GM18867 (cell line): ENCODE measurements at regions not wholly inside any gene's neighbourhood (a gene's known extent, or its start where the extent isn't known, plus 50 kb on each side); places are given as distances from the start of the nearest gene placed in this dataset.
"Not testable (repeated sequence)": the region's sequence is repeated elsewhere in the genome, so short reads cannot be mapped to it uniquely, and the experiment has no call there.

ENCODE experiments used
- ATAC-seq: cut with Tn5 transposase; IDR thresholded peaks from one replicate; pipeline ENCODE4 v1.9.1; 2021; ENCODE audit warnings: mild to moderate bottlenecking, moderate library complexity; ENCODE audit not compliant: unreplicated experiment

DNA sequence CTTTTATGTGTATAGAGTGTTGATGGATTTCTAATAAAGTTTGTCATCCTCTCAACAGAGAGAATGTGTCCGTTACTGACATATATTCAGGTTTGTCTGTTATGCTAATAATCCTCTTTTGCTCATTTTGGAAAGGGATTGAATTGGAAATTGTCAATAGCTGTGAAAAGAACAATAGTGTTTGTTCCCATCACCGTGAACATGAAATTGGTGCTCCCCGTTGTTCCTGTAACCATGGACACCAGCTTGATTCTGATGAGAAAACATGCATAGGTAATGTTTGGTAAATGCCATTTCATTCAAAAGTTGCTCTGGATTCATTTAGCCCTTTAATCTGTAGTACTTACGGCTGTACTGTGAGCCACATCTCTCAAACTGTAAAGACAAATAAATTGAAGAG is 707.0 kb upstream of the GOLIM4 start:
- ATAC-seq: no peak

DNA sequence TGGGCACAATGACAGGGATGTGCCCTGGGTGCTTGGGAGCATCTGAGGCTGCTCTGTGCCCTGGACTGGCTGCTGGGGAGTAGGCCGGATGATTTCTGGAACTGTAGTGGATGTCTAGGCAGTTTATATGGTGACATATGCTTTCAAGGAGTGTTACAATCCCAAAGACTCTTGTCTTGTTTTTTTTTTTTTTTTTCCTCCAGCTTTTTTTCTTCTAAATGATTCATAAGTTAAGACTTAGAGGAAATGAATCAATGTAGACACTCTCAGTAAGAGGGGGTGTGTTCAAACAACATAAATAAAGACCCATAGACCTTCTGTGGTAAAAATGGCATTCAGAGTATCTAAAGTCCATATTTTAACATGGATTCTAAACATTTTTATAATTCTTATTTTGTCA is 706.1 kb upstream of the GOLIM4 start:
- ATAC-seq: no peak

DNA sequence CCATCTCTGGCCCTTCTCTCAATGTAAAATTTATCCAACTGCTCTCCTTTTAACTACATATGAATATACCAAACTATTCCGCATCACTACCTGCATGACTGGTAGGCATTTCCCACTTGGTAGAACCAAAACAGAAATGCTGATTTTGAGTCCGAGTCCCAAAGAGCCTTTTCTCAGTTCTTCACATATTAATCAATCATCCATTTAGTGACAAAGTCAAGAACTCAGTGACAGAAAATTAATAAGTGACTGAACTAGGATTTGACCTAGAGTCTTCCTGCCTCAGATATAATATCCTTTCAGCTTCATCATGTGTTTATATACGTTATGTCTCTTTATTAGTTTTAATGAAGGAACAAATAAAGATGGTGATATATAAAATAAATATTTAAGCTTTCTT is 700.6 kb upstream of the GOLIM4 start:
- no peak for ATAC-seq

DNA sequence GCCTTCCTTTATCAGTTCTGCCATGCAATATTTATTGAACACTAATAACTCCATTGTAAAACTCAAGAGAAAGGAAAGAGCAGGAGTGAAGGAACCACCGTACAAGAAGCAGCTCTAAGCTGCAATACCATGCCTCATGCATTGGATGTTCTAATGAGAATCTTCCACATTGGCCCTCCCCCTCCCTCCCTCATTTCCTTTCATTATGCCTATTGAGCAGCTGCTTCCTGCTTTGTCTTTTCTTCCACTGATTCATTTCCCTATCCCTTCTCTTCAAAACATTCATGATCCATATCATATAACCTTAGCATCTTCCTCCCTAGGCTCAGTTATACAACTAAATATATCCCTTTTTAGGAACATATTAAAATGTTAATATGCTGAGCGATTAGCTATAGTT is 698.7 kb upstream of the GOLIM4 start:
- no peak for ATAC-seq

DNA sequence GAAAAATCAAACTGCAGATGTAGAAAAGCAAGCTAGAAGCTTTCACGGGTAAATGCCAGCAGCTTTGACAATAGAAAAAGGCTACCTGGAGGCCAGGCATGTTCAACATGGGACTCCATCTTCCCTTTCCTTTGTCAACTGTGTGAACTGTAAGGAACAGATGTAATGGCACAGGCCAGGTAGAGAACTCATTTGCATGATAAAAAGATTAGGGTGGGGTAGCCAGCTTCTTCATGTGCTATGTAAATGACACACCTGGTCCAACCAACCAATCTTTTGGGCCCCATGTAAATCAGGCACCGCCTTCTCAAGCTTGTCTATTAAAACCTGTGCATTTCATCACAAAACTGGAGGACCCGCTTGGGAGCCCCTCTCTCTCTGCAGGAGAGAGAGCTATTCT is 686.5 kb upstream of the GOLIM4 start:
- ATAC-seq: no peak

DNA sequence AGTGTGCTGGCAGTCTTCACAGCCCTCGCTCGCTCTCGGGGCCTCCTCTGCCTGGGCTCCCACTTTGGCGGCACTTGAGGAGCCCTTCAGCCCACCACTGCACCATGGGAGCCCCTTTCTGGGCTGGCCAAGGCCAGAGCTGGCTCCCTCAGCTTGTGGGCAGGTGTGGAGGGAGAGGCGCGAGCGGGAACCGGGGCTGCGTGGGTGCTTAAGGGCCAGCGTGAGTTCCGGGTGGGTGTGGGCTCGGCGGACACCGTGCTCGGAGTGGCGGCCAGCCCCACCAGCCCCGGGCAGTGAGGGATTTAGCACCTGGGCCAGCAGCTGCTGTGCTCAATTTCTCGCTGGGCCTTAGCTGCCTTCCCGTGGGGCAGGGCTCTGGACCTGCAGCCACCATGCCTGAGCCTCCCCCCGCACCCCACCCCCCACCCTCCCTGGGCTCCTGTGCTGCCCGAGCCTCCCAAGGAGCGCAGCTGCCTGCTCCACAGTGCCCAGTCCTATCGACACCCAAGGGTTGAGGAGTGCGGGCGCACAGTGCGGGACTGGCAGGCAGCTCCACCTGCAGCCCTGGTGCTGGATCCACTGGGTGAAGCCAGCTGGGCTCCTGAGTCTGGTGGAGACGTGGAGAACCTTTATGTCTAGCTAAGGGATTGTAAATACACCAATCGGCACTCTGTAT is 684.4 kb upstream of the GOLIM4 start:
- not testable (repeated sequence) for ATAC-seq

DNA sequence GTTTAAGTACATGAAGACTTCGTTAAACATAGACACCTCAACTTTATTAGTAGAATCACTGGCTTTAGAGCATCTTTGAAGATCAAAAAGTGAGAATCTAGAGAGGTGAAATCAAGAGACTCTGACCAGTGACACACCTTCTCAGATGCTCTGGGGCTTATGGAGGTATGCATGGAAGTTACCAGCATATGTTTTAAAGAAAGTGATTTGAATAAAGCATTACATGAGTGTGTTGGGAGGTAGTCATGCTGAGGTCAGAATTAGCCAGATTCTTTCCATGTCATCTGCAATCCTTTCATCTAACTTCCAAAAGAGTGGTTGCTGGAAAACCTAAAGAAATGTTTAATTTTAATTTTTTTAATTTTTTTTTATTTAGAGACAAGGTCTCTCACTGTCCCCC is 658.0 kb upstream of the GOLIM4 start:
- no peak for ATAC-seq

DNA sequence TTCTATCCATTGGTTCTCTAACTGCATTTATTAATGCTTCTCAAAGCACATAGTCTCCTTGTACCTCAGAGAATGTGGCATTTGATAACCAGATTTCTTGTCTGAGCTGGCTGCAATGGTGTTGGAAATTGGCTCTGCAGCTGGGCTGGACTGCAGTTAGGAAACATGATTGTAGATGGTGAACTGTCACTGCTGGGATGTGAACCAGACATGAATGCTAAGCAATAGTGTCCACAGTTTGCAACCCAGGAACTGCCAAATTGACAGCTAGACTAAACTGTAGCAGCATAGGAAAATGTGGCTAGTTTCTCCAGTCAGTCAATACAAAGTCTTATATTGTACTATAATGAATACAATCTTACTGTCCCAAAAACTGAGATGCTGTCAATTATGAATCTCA is 656.6 kb upstream of the GOLIM4 start:
- ATAC-seq: no peak

DNA sequence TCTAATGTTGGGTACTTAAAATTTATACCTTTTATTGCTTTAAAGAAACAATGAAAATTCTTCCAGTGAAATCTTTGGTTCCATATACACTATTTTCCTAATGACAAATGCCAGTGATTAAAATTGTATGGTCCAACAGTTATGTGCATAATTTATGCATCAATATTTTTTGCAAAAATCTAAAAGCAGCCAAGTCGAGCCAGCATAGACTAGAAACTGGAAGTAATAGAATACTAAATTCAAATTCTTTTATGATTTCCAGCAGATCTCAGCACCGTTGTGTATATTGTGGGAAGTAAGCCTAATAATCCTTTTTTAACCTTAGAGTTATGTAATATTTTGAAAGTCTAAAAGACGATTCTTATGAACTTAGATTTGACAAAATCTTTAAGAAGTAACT is 652.0 kb upstream of the GOLIM4 start:
- no peak for ATAC-seq

DNA sequence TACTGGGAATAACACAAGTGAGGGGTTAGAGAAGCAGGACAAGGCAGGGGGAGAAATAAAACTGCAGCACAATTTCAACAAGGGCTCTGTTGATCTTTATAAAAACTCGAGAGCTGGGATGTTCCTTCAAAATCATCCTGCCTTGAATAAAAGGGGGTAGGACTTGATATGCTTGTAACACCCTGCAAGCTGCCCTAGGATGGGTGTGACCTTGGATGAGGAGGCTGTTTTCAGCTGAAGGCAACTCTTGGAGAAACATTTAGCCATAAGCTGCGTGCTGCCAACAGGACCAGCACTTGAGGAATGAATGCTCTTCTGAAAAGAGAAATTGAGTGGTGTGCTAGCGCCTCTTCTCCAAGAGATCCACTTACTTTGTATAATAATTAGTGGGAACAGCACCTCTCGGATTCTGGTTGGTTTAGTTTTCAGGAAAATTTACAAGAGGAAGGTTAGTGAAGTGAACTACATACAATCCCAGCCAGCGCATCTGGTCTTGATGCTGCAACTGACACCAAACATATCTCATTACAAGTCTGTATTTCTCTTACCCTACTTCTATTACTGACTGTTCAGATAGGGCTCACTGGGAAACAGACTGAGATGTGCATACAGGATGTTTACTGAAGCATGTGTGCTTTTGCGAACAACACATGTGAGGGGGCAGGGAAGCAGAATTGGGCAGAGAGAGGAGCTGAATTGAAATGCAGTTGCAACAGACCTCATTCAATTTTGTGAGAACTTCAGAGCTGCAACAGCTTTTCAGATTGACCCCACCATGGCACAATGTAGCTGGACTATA is 643.0 kb upstream of the GOLIM4 start:
- ATAC-seq: no peak

DNA sequence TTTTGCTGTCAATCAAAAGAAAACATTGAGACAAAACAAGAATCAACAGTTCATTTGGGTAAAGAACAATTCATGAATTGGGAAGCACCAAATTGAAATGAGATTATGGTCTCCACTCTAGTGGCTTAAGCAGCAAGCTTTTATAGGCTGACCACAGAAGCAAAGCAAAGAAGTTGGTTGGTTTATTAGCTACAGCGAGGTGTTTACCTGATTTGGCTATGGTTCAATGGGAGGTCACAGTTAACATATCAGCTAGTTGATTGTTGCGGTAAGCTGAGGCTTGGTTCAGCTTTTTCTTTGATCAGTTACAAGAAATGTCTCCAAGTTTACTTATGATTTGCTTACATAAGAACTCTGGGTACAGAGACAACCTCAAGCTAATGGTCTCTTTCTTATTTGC is 640.5 kb upstream of the GOLIM4 start:
- ATAC-seq: no peak

DNA sequence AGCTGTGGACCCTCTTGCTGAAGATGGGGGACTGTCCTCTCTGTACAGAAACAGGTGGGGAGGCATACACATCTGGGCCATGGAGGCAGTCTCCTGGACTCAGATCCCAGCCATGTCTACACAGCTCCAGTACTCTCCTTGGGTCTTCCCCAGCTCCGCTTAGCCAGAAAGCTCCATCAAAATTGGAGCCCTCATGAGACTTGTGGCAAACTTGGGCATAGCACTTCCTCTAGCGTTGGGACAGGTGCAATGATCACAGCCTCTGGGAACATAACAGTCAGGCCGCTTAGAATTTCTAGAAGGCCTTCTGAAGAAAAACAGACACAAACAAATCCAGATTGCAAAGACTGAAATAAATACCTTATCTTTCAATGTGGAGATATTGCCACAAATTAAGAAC is 634.3 kb upstream of the GOLIM4 start:
- no peak for ATAC-seq

DNA sequence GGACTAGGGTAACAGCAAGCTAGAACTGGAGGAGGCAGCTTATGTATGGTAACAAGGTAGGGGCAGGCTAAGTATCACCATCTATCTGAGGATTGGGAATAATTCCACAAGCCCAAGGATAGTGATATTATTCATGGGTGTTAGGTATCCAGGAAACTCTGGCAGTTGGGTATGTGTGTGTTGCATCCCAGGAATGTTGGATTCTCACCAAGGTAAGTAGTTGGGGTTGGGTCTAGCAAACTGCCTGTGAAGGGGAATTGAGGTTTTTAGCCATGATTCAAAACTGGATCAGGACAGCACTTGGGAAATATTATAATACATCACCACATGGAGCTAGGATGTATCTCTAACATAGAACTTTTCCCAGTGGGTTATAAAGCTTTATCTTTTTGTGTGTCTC is 626.4 kb upstream of the GOLIM4 start:
- ATAC-seq: no peak

DNA sequence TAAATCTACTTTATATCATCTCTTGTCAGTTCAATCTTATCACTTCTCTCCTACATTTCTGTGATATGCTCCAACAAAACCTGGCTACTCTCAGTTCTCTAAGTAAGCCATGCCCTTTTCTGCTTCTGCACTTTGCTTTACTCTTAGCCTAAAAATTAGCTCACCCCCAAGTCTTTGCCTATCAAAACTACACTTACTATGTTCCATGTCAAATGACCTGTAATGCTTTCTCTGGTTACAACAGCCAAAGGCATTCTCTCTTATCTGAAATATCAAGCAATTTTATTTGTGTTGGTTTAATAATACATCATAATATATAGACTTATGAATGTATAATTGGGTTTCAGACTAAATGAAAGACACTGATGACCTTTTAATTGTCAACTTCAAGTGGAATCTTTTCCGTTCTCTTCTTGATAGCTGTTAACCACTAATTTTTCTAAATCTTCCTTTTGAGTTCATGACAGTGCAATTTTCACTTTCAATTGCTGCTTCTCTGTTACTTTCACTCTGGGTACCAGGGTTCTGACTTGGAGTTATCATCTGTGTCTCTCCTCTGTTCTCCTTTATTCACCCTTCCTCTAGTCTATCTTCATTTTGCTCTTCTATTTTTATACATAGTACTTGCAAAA is 619.0 kb upstream of the GOLIM4 start:
- peak; percentile 100 for ATAC-seq

DNA sequence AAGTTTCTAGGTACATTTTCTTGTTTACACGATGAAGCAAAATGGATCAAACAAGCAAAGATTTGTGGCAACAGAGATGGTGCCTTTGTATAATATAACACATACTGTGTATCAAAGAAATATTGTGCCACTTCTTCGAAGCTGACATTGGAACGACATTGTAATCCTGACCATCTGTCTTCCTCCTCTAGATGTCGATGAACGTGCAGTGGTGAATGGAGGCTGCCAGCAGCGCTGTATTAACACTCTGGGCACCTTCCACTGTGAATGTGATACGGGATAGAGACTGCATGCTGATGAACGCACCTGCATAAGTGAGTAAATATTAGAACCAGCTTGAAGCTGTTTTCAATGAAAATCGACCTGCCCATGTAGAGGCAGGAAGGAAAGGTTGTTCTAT is 613.3 kb upstream of the GOLIM4 start:
- no peak for ATAC-seq

DNA sequence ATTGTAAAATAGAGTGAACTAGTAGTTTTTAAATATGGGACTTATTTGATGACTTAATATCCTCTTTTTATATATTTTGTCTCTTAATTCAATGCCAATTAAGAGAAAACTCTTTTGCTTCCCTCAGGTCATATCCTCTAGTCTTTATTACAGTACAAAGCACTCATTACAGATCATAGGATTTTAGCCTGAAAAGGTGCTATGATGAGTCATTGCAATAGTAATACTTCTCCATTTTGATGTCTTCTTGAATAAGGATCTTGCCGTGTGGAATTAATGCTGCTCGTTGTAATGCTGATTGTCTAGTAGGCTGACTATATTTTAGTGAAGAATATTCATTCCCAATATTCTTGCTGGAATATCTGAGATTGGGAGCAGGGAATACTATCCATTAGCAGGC is 612.2 kb upstream of the GOLIM4 start:
- peak; percentile 88 for ATAC-seq

DNA sequence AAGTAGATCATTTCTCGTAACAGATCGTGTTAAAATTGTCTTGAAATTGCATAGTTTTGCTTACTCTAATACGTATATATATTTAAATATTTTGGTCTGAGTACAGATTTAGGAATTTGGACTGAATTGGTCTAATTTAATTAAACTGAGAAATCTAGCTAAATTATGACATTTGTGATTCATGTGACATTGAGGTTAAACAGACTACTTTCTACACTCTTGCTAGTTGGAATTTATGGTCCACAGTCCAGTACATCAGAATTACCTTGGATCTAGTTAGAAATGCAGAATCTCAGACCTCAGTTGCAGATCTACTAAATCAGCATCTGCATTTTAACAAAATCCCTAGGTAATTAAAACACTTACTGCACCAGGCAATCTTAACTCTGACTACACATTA is 609.7 kb upstream of the GOLIM4 start:
- no peak for ATAC-seq

DNA sequence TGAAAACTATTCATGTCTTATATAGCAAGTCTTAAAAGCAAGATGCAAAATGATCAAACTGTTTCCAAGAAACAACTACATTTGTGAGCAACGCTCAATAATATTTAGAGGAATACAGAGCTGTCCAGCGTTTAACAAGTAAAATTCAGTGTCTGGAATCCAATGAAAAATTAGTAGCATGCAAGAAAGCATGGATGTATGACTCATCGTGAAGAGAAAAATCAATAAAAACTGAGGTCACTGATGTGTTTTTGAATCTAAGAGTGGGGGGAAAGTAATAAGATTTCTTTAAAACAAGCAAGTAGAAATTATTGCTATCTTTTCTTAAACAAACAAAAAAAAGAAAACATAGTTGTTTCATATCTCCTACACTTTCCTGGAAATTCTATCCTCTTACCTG is 600.3 kb upstream of the GOLIM4 start:
- ATAC-seq: no peak

DNA sequence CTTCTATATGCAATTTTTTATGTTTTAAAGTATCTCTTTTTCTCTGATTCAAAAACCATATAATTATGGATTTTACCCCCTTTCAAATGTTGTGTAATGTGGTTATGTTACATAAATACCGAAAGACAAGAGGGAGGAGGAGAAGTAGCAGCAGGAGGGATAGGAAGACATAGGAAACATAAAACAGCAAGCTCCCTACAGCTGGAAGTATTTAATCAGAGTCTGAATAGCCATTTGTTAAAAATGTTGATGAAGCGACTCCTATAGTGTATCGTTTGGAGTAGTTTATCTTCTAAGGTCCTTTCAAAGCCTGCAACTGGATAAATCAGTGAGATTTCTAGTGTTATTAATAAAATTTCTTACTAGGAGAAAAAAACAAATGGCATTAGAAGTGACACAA is 598.1 kb upstream of the GOLIM4 start:
- ATAC-seq: no peak

DNA sequence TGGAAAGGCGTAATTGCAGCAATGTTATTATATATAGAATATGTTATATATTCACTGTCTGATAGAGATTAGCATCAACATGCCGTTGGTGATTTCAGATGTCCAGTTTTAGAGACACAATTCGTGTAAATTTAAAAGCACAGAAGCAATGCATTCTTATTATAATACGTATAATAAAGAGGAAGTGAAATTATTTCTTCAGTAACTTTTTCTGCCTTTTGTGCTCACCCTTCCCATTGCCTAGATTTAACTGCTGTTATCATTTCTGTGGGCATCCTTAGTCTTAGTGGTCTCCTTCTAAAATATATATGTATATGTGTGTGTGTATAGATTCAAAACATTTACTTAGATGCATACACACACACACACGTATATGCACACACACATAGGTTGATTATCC is 592.5 kb upstream of the GOLIM4 start:
- no peak for ATAC-seq

DNA sequence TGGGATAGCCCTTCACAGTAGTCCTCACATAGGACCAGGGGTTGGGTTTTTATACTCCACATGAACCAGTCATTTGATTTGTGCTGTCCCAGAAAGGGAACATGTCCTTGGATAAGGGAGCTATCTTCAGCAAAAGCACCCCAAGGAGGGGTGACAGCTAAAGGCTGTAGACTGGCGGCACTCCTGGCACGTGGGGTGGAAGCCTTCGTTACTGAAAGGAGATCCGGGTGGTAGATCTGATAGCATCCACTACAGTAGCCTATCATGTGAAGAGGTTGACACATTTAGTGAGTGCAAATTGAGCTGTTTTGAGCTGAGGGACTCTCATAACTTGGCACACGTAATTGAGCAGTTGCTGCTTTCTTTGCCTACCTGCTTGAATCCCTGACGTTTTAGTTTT is 588.8 kb upstream of the GOLIM4 start:
- no peak for ATAC-seq

DNA sequence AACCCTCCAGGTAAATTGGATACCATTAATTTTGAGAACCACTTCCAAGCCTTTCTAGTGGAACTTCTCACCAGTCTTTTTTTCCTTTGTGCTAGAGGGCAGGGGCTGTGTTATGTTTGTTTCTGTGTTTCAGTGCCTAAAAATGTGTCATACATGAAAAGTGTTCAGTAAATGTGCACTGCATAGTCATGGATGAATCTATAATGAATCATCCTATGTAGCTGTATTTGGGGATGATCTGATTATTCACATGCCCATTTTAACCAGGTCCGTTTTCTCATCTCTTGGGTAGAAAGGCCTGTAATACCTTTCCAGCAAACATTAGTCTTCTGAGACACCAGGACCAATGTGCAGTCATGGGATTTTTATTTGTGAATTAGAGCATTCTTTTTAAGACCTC is 583.0 kb upstream of the GOLIM4 start:
- ATAC-seq: no peak
